Uterus (tissue), 3 donors: ENCODE measurements at regions not wholly inside any gene's neighbourhood (a gene's known extent, or its start where the extent isn't known, plus 50 kb on each side); places are given as distances from the start of the nearest gene placed in this dataset.

Experiments used
- DNase-seq, 2 donors: peaks; one replicate each; pipeline ENCODE4 v3.0.0-alpha.2; 2019 to 2020
- H3K27ac ChIP-seq, 2 donors: fragments of 200-600 bp; sonication (generic); 1 replicate in 1 of 2; 2 replicates in 1 of 2; pipeline ENCODE4 v1.5.1; 2016 to 2018
- H3K27me3 ChIP-seq, 2 donors: fragments of 200-600 bp; sonication (generic); one replicate each; pipeline ENCODE4 v1.5.1; 2018 to 2019; ENCODE audit warnings: control low read depth in 1 of 2
- H3K36me3 ChIP-seq, 2 donors: fragments of 200-600 bp; sonication (generic); one replicate each; pipeline ENCODE4 v1.5.1; 2019; ENCODE audit warnings: control low read depth in 1 of 2
- H3K4me1 ChIP-seq, 2 donors: fragments of 200-600 bp; sonication (generic); one replicate each; pipeline ENCODE4 v1.5.1; 2018 to 2019; ENCODE audit warnings: control low read depth in 1 of 2
- H3K4me3 ChIP-seq, 2 donors: fragments of 200-600 bp; sonication (generic); 1 replicate in 1 of 2; 2 replicates in 1 of 2; pipeline ENCODE4 v1.5.1; 2018 to 2019; ENCODE audit warnings: mild to moderate bottlenecking in 1 of 2
- H3K9me3 ChIP-seq, 2 donors: fragments of 200-600 bp; sonication (generic); one replicate each; pipeline ENCODE4 v1.5.1; 2019; ENCODE audit warnings: control low read depth in 1 of 2
- CTCF ChIP-seq, 4 experiments: fragments of 200-600 bp in 2 of 4; fragments of 450-650 bp in 2 of 4; sonication (generic) in 2 of 4; IDR thresholded peaks; one replicate each; pipeline ENCODE4 v1.5.1; 2016 to 2019; ENCODE audit warnings: antibody characterized with exemption in 4 of 4, mild to moderate bottlenecking in 2 of 4, moderate library complexity in 1 of 4
- POLR2A ChIP-seq, 2 donors: fragments of 450-650 bp; IDR thresholded peaks; one replicate each; pipeline ENCODE4 v1.6.1; 2016; ENCODE audit warnings: antibody characterized with exemption in 2 of 2, mild to moderate bottlenecking in 1 of 2, moderate library complexity in 1 of 2
- intact Hi-C: fragments of 100-400 bp; cut with DNase I; formaldehyde crosslinking; loops from one replicate; pipeline ENCODE4 v1.15.1; 2023; ENCODE audit warnings: low total_unique reads
- donor health status: DM: yes; HTN: yes; CAD: no.

- TF ChIP-seq CTCF (IDR thresholded peaks at IDR 0.05): no peak
- TF ChIP-seq POLR2A (IDR thresholded peaks at IDR 0.05): no peak
- H3K27me3 ChIP-seq: no peaks in the 10 kb centered on the region
- H3K27ac ChIP-seq: peak overlapping the region in 1 of 2 donors; percentile 5
- no peaks in the 10 kb centered on the region for H3K9me3 ChIP-seq
- H3K36me3 ChIP-seq: no peaks in the 10 kb centered on the region
- DNase-seq: no peak
- intact Hi-C loops: no loop called here
- no peak overlapping the region for H3K4me3 ChIP-seq
- peaks cover 0 to 5% of the 10 kb centered on the region in 2 donors for H3K4me1 ChIP-seq
Observed at GRCh38 chr4:15345134-15345533, 82.7 kb upstream of the C1QTNF7 start.

- no peak for DNase-seq
- Histone ChIP-seq H3K27me3 (no peaks in the 10 kb centered on the region), H3K9me3 (no peaks in the 10 kb centered on the region), H3K36me3 (no peaks in the 10 kb centered on the region), H3K27ac (no peak overlapping the region), H3K4me1 (peaks cover 0 to 5% of the 10 kb centered on the region in 2 donors), H3K4me3 (no peak overlapping the region)
- TF ChIP-seq CTCF (IDR thresholded peaks at IDR 0.05) (no peak), POLR2A (IDR thresholded peaks at IDR 0.05) (no peak)
- intact Hi-C loops: no loop called here
Observed at GRCh38 chr4:15348236-15348635, 79.6 kb upstream of the C1QTNF7 start.

- no peak for DNase-seq
- TF ChIP-seq POLR2A (IDR thresholded peaks at IDR 0.05) (no peak), CTCF (IDR thresholded peaks at IDR 0.05) (no peak)
- H3K4me1 ChIP-seq: peaks cover 0 to 3% of the 10 kb centered on the region in 2 donors
- no peaks in the 10 kb centered on the region for H3K27me3 ChIP-seq
- H3K36me3 ChIP-seq: no peaks in the 10 kb centered on the region
- no peak overlapping the region for H3K4me3 ChIP-seq
- H3K9me3 ChIP-seq: no peaks in the 10 kb centered on the region
- H3K27ac ChIP-seq: peak overlapping the region; percentile 59
- intact Hi-C loops: no loop called here
Observed at GRCh38 chr4:15348695-15349094, 79.1 kb upstream of the C1QTNF7 start.

GRCh38 chr4:15349531-15349935 is 78.3 kb upstream of the C1QTNF7 start:
- no peak for TF ChIP-seq CTCF (IDR thresholded peaks at IDR 0.05)
- TF ChIP-seq POLR2A (IDR thresholded peaks at IDR 0.05): no peak
- H3K27ac ChIP-seq: peak overlapping the region; percentile 59

GRCh38 chr4:15349965-15350364 is 77.9 kb upstream of the C1QTNF7 start:
- DNase-seq: no peak
- H3K27ac ChIP-seq: peak overlapping the region; percentile 59
- no peak for TF ChIP-seq POLR2A (IDR thresholded peaks at IDR 0.05)
- TF ChIP-seq CTCF (IDR thresholded peaks at IDR 0.05): no peak
- no peak overlapping the region for H3K4me3 ChIP-seq
- H3K4me1 ChIP-seq: no peaks in the 10 kb centered on the region
- H3K9me3 ChIP-seq: no peaks in the 10 kb centered on the region
- intact Hi-C loops: no loop called here
- no peaks in the 10 kb centered on the region for H3K36me3 ChIP-seq
- no peaks in the 10 kb centered on the region for H3K27me3 ChIP-seq

More at GRCh38 chr4:15349531-15349935, 78.3 kb upstream of the C1QTNF7 start:
- H3K4me3 ChIP-seq: no peak overlapping the region
- no peaks in the 10 kb centered on the region for H3K36me3 ChIP-seq
- intact Hi-C loops: no loop called here
- H3K9me3 ChIP-seq: no peaks in the 10 kb centered on the region
- no peaks in the 10 kb centered on the region for H3K27me3 ChIP-seq
- no peak for DNase-seq
- no peaks in the 10 kb centered on the region for H3K4me1 ChIP-seq
